A549 (cell line): ENCODE measurements at regions not wholly inside any gene's neighbourhood (a gene's known extent, or its start where the extent isn't known, plus 50 kb on each side); places are given as distances from the start of the nearest gene placed in this dataset.

Experiments used
- CBX8 ChIP-seq: fragments of 200-600 bp; sonication (generic); IDR thresholded peaks from 2 replicates; pipeline ENCODE4 v1.6.1; 2016
- CHD2 ChIP-seq: fragments of 150-350 bp; IDR thresholded peaks from 2 replicates; pipeline ENCODE4 v1.6.1; 2014; ENCODE audit warnings: low read length; ENCODE audit not compliant: partially characterized antibody
- EHMT2 ChIP-seq: fragments of 200-600 bp; sonication (generic); IDR thresholded peaks from 2 replicates; pipeline ENCODE4 v1.6.1; 2016; ENCODE audit warnings: antibody characterized with exemption, low read depth, mild to moderate bottlenecking, moderate library complexity
- JUN ChIP-seq, 2 experiments: fragments of >200 bp; sonication (Bioruptor Twin); formaldehyde crosslinking; IDR thresholded peaks; 2 replicates in 1 of 2; 3 replicates in 1 of 2; pipeline ENCODE4 v1.6.1; 2016 to 2017
- JUNB ChIP-seq: fragments of >200 bp; sonication (Bioruptor Twin); formaldehyde crosslinking; IDR thresholded peaks from 2 replicates; pipeline ENCODE4 v1.6.1; 2016
- POLR2A ChIP-seq: IDR thresholded peaks from 2 replicates; pipeline ENCODE4 v1.6.1; 2012; ENCODE audit warnings: mild to moderate bottlenecking, low read length
- RAD21 ChIP-seq, 2 experiments: fragments of >200 bp in 1 of 2; sonication (Bioruptor Twin) in 1 of 2; formaldehyde crosslinking in 1 of 2; IDR thresholded peaks in 1 of 2; conservative IDR thresholded peaks in 1 of 2; 2 replicates in 1 of 2; 3 replicates in 1 of 2; pipeline ENCODE4 v1.6.1; 2012 to 2018; ENCODE audit warnings: inconsistent platforms in 1 of 2
- RARB ChIP-seq: fragments of 250-450 bp; sonication (Bioruptor Pico); IDR thresholded peaks from 2 replicates; pipeline ENCODE4 v1.8.0; 2021; ENCODE audit warnings: mild to moderate bottlenecking, moderate library complexity
- RCOR1 ChIP-seq: fragments of 150-350 bp; IDR thresholded peaks from 2 replicates; pipeline ENCODE4 v1.6.1; 2014; ENCODE audit warnings: antibody characterized with exemption, low read length, low read depth
- ZC3H11A ChIP-seq: fragments of 450-650 bp; IDR thresholded peaks from 2 replicates; pipeline ENCODE4 v1.6.1; 2014; ENCODE audit warnings: antibody characterized with exemption, mild to moderate bottlenecking
- ZSCAN20 ChIP-seq: fragments of 250-450 bp; sonication (Bioruptor Pico); IDR thresholded peaks from 2 replicates; pipeline ENCODE4 v1.8.0; 2022; ENCODE audit warnings: mild to moderate bottlenecking, moderate library complexity
- TF ChIP-seq, protein P1 (sequence below): fragments of >200 bp; sonication (Bioruptor Twin); formaldehyde crosslinking; IDR thresholded peaks from 3 replicates; pipeline ENCODE4 v1.5.1; 2016
- TF ChIP-seq, protein P2 (sequence below): IDR thresholded peaks from 2 replicates; pipeline ENCODE4 v1.6.1; 2012; ENCODE audit warnings: low read depth, borderline replicate concordance
- TF ChIP-seq, protein P3 (sequence below): IDR thresholded peaks from 2 replicates; pipeline ENCODE4 v1.6.1; 2012

DNA sequence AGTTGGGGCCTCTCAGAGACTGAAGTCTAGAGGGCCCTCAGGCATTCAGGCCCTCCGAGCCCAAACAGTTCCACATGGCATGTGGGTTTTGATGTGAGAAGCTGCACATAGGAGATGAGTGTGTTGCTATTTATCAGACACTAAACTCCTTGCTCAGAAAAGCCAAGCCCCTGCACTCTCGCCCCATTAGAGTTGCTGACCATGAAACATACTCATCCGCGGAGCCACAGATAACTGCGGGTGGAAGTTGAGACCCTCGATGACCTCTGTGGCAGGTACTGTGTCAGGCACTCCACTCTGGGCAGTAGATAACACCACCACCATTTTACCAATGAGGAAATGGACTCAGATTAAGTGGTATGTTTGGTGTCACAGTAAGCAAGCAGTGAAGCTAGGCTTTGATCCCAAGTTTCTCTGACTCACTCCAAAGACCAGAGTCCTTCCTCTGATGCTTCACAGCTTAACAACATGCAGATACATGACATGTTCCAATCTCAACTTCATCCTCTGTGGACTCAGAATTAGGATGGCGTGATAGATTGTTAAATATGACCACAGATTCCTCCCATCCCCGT, 202.1 kb downstream of the ADAMTS15 start:
- no peak for TF ChIP-seq POLR2A
- TF ChIP-seq RARB (CRISPR knock-in tag): no peak
- TF ChIP-seq, protein P1, sequence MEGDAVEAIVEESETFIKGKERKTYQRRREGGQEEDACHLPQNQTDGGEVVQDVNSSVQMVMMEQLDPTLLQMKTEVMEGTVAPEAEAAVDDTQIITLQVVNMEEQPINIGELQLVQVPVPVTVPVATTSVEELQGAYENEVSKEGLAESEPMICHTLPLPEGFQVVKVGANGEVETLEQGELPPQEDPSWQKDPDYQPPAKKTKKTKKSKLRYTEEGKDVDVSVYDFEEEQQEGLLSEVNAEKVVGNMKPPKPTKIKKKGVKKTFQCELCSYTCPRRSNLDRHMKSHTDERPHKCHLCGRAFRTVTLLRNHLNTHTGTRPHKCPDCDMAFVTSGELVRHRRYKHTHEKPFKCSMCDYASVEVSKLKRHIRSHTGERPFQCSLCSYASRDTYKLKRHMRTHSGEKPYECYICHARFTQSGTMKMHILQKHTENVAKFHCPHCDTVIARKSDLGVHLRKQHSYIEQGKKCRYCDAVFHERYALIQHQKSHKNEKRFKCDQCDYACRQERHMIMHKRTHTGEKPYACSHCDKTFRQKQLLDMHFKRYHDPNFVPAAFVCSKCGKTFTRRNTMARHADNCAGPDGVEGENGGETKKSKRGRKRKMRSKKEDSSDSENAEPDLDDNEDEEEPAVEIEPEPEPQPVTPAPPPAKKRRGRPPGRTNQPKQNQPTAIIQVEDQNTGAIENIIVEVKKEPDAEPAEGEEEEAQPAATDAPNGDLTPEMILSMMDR: no peak
- TF ChIP-seq CBX8: no peak
- TF ChIP-seq ZC3H11A: no peak
- no peak for TF ChIP-seq JUNB
- TF ChIP-seq EHMT2: no peak
- no peak for TF ChIP-seq JUN (IDR thresholded peaks at IDR 0.05)
- TF ChIP-seq RCOR1: no peak
- no peak for TF ChIP-seq ZSCAN20
- no peak for TF ChIP-seq CHD2
- TF ChIP-seq, protein P2, sequence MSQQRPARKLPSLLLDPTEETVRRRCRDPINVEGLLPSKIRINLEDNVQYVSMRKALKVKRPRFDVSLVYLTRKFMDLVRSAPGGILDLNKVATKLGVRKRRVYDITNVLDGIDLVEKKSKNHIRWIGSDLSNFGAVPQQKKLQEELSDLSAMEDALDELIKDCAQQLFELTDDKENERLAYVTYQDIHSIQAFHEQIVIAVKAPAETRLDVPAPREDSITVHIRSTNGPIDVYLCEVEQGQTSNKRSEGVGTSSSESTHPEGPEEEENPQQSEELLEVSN: no peak
- no peak for TF ChIP-seq RAD21 (conservative IDR thresholded peaks at IDR 0.05 in 1 of 2, IDR thresholded peaks at IDR 0.05 in 1 of 2)
- TF ChIP-seq, protein P3, sequence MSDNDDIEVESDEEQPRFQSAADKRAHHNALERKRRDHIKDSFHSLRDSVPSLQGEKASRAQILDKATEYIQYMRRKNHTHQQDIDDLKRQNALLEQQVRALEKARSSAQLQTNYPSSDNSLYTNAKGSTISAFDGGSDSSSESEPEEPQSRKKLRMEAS: no peak
